Embryonic facial prominence (tissue), 1 donor: ENCODE measurements at regions not wholly inside any gene's neighbourhood (a gene's known extent, or its start where the extent isn't known, plus 50 kb on each side); places are given as distances from the start of the nearest gene placed in this dataset.
"Not testable (repeated sequence)": the region's sequence is repeated elsewhere in the genome, so short reads cannot be mapped to it uniquely, and the experiment has no call there.

ENCODE experiments used
- DNase-seq: peaks from one replicate; pipeline ENCODE4 v3.0.0-alpha.2; 2016; ENCODE audit errors: extremely low spot score

DNA sequence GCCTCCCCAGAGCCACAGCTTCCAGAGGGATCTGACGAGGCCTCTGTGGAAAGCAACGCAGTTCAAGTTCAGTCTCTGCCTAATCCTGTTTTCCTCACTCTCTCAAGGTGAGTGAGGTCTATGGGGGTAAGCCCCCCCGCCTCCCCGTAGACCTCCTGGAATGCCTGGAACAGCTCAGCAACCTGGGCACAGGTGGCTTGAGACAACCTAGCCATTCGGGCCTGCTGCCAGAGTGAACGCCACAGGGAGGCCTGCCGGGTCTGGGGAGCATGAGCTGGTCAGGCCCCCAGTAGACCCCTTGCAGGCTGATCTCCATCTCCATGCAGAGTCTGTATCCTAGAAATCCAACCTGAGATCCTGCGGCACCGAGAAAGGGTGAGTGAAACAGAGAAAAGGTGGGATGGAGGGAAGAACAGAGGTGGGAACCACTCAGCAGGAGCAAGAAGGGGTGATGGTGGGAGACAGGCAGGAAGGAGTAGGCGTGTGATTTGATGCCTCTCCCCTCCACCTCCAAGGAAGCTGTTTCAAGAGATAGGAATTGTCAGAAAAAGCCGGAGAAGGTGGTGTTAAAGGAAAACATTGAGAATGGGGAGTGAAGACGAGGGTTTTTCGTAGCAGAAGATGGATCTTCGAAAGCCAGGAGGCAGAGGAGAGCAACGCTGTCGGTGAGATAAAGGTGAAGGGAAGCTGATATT lies 123.1 kb upstream of the PRMT8 start:
- no peak for DNase-seq

- no peak for DNase-seq
Measured at GRCh38 chr12:3371018-3371417, 120.0 kb upstream of the PRMT8 start.

DNA sequence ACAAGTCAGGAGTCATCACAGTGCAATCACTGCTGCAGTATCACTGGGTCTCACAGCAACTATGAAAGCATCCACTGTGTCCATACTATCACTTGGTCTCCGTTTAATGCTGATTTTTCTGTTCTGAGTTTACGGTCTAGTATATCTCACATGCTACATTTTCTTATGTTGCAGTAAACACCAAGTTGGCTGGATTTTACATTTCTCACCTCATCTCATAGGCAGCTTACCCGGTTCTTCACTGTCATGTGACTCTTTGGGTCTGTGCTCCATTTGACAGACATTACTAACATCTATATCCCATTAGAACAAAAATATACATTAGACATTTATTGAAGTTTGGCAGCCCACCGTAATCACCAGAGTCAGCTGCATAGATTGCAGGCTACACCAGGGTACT lies 115.7 kb upstream of the PRMT8 start:
- DNase-seq = no peak

- no peak for DNase-seq
Measured at GRCh38 chr12:3376779-3377455, 114.1 kb upstream of the PRMT8 start.

DNA sequence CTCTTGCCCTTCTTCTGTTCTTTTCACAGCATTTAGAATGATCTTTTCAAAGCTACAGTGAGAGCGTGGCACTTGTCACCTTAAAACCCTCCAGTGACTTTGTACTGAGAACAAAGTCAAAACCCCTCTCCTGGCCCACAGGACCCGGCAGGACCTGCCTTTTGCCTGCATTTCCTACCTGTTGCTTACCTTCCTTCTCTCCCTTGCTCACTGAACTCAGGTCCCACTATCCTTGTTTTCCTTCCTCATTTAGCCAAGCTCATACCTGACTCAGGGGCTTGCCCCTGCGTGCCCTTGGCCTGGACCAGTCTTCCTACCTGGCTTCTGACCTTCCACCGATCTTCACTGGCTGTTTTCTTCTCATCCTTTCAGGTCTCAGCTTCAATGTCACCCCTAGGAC lies 112.3 kb upstream of the PRMT8 start:
- no peak for DNase-seq

DNA sequence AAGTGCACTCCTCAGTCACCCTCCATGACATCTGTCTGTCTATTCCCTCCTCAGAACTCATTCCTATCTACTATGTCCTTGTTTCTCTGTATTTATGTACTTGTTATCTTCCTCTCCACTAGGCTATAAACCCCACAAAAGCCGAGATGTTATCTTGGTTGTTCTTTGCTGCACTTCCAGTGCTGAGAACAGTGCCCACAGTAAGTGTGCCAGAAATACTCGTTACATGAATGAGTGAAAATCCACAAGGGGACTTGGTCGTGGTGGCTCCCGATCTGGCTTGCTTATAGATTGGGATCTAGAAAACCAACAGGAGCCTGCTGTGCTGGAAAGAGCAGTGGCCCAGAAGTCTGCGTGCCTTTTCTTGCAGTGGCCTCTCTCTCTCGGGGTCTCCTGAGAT lies 111.9 kb upstream of the PRMT8 start:
- DNase-seq = no peak

DNA sequence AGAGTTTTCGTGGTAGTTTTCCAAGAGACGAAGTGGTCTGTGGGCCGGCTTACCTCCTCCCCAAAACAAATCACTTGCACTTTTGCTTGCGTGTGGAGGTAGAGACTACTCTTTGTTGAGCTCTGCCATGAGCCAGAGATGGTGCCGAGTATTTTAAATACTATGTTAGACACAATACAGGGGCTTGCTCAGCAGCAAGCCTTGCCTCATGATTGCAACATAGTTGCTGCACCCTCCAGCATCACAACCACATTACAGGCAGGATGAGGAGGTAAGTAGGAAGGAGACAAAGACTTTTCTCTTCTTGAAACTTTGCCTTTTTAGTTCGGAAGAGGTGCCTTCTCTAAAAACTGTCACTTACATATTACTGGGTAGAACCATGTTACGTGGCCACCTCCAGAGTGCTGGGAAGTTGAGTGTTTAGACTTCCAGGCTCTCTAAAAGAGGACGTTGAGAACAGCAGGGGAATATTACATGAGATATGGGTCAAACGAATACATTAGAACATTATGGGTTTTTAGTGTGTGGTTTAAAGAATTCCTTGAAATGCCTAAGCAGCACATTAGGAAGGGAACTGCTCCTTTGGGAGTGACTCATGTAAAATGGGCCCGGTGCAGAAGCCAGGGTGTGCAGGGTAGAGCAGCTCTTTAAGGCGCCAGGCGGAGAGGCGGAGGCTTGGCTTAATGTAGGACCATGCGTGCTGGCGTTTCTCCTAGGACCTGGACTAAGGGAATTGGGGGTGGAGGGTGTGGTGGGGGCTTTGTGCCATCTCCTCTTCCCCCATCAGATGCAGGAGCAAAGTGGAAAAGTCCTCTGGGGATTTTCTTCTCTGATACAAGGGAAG lies 110.6 kb upstream of the PRMT8 start:
- no peak for DNase-seq

GRCh38 chr12:3381059-3382047 lies 109.7 kb upstream of the PRMT8 start:
- DNase-seq = peak; percentile 90

- no peak for DNase-seq
Measured at GRCh38 chr12:3389986-3390385, 101.0 kb upstream of the PRMT8 start.

- DNase-seq = not testable (repeated sequence)
Measured at GRCh38 chr12:3397596-3397995, 93.4 kb upstream of the PRMT8 start.

- DNase-seq = no peak
Measured at GRCh38 chr12:3398196-3398789, 92.7 kb upstream of the PRMT8 start.

DNA sequence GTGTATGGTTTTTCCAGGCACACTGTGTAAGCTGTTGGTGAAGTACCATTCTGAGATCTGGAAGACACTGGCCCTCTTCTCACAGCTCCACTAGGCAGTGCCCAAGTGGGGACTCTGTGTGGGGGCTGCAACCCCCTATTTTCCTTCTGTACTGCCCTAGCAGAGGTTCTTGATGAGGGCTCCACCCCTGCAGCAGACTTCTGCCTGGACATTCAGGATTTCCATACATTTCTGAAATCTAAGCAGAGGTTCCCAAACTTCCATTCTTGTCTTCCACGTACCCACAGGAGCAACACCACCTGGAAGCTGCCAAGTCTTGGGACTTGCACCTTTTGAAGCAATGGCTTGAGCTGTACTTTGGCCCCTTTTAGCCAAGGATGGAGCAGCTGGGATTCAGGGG lies 85.2 kb upstream of the PRMT8 start:
- DNase-seq = no peak

DNA sequence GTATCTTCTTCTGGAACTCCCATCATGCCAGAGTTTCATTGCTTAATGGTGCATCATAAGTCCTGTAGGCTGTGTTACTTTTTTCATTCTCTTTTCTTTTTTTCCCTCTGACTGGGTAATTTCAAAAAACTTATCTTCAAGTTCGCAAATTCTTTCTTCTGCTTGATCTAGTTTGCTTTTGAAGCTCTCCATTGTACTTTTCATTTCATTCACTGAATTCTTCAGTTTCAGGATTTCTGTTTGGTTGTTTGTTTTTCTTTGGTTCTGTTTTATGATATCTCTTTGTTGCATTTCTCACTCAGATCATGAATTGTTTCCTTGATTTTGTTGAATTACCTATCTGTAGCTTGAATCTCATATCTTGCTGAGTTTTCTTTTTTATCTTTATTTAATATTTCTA lies 83.3 kb upstream of the PRMT8 start:
- no peak for DNase-seq

- DNase-seq = no peak
Measured at GRCh38 chr12:3409662-3410061, 81.3 kb upstream of the PRMT8 start.

GRCh38 chr12:3416159-3416558 lies 74.8 kb upstream of the PRMT8 start:
- no peak for DNase-seq

DNA sequence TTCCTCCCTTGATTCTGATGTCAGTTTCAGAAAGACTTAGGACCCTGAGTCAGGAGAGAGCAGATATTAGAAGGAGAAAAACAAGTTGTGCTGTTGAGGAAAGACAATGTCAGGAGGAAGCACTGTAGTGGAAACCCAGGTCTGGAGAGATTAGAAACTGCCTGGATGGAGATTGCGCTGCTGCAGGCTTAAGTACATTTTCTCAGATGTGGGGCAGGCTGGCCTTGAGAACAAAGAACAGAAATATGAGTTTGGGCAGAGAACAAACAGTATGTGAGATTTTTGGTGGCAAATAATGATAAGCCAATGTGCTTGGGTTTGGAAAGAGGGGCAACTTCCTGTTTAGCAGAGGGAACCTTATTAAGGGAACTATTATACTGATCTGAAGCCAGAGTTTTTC lies 74.3 kb upstream of the PRMT8 start:
- no peak for DNase-seq

GRCh38 chr12:3417113-3417512 lies 73.9 kb upstream of the PRMT8 start:
- DNase-seq = no peak

- no peak for DNase-seq
Measured at GRCh38 chr12:3417937-3418462, 73.0 kb upstream of the PRMT8 start.

DNA sequence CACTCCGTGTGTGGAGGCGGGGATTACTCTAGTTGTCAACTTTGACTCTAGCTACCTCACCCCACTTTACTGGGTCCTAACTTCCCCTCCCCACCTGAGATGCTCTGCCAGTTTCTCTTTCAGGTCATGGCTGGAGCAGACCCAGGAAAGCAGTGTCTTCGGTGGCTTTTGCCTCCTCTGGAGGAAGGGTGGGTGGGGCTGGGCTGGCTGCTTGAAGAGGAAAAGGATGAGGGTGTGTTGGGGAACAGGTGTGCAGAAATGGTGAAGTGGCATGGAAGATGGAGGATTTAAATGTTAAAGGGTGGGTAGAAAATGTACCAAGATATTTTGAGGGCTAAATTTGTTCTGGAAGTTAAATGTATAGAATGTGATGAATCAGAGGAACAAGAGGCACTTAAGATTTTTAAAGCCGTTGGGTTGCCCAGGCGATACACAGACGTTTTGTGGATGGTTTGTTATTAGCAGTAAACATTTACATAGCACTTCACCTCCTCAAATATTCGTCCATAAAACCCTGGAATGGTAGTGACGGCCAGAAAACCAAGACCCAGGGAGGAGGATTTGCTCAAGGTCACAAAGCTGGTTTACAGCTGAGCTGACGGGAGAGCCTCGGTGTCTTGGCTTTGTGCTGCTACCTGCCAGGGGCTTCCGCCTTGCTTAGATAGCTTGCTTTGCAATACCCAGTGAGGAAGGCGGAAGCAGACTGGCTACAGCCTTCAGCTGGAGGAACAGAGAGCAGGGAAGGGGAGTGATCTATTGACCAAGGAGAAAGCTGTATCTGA lies 72.2 kb upstream of the PRMT8 start:
- no peak for DNase-seq

- no peak for DNase-seq
Measured at GRCh38 chr12:3419558-3419957, 71.4 kb upstream of the PRMT8 start.
